H9 (cell line): ENCODE measurements at regions not wholly inside any gene's neighbourhood (a gene's known extent, or its start where the extent isn't known, plus 50 kb on each side); places are given as distances from the start of the nearest gene placed in this dataset.

Experiments used
- DNase-seq: peaks from one replicate; pipeline ENCODE4 v3.0.0-alpha.2; 2017
- H2AFZ ChIP-seq: one replicate; pipeline ENCODE4 v1.6.1; 2013; ENCODE audit warnings: mild to moderate bottlenecking, low read length, control low read depth, moderate library complexity
- H2AK5ac ChIP-seq: 2 replicates; pipeline ENCODE4 v1.6.1; 2013; ENCODE audit warnings: low read length, control low read depth, mixed read lengths; ENCODE audit not compliant: insufficient read length
- H2BK120ac ChIP-seq: one replicate; pipeline ENCODE4 v1.6.1; 2013; ENCODE audit warnings: low read depth, mild to moderate bottlenecking, low read length, control low read depth, inconsistent platforms; ENCODE audit not compliant: poor library complexity, severe bottlenecking
- H2BK12ac ChIP-seq: 2 replicates; pipeline ENCODE4 v1.6.1; 2013; ENCODE audit warnings: low read length, control low read depth, mixed read lengths, low read depth; ENCODE audit not compliant: insufficient read length
- H2BK15ac ChIP-seq: 2 replicates; pipeline ENCODE4 v1.6.1; 2013; ENCODE audit warnings: low read depth, low read length, control low read depth
- H2BK20ac ChIP-seq: one replicate; pipeline ENCODE4 v1.6.1; 2013; ENCODE audit warnings: low read depth, mild to moderate bottlenecking, low read length, control low read depth, inconsistent platforms; ENCODE audit not compliant: poor library complexity, severe bottlenecking
- H2BK5ac ChIP-seq: 2 replicates; pipeline ENCODE4 v1.6.1; 2013; ENCODE audit warnings: low read length, control low read depth, mixed read lengths; ENCODE audit not compliant: insufficient read length
- H3K14ac ChIP-seq: 2 replicates; pipeline ENCODE4 v1.6.1; 2013; ENCODE audit warnings: low read length, control low read depth; ENCODE audit not compliant: insufficient read depth
- H3K18ac ChIP-seq: 2 replicates; pipeline ENCODE4 v1.6.1; 2013; ENCODE audit warnings: low read depth, mild to moderate bottlenecking, mixed read lengths, low read length, control low read depth; ENCODE audit not compliant: insufficient read length
- H3K23ac ChIP-seq: 2 replicates; pipeline ENCODE4 v1.6.1; 2013; ENCODE audit warnings: low read length, control low read depth, mixed read lengths, low read depth; ENCODE audit not compliant: insufficient read length
- H3K23me2 ChIP-seq: 2 replicates; pipeline ENCODE4 v1.6.1; 2013; ENCODE audit warnings: low read depth, mild to moderate bottlenecking, mixed read lengths, low read length, control low read depth; ENCODE audit not compliant: insufficient read length, poor library complexity, severe bottlenecking
- H3K27ac ChIP-seq: 2 replicates; pipeline ENCODE4 v1.5.1; 2013; ENCODE audit warnings: low read length, control low read depth, mixed read lengths, low read depth; ENCODE audit not compliant: insufficient read length
- H3K27me3 ChIP-seq: 2 replicates; pipeline ENCODE4 v1.6.1; 2013; ENCODE audit warnings: low read length, control low read depth, inconsistent platforms; ENCODE audit not compliant: insufficient read depth
- H3K4ac ChIP-seq: 2 replicates; pipeline ENCODE4 v1.6.1; 2013; ENCODE audit warnings: low read depth, mild to moderate bottlenecking, control low read depth, inconsistent platforms, low read length, moderate library complexity
- H3K4me1 ChIP-seq: 2 replicates; pipeline ENCODE4 v1.6.1; 2013; ENCODE audit warnings: low read length, control low read depth, inconsistent platforms; ENCODE audit not compliant: insufficient read depth
- H3K4me2 ChIP-seq: 2 replicates; pipeline ENCODE4 v1.6.1; 2013; ENCODE audit warnings: low read length, control low read depth, mixed read lengths; ENCODE audit not compliant: insufficient read length, insufficient read depth
- H3K56ac ChIP-seq: 2 replicates; pipeline ENCODE4 v1.6.1; 2013; ENCODE audit warnings: low read depth, mild to moderate bottlenecking, mixed read lengths, low read length, control low read depth; ENCODE audit not compliant: insufficient read length
- H3K79me1 ChIP-seq: 2 replicates; pipeline ENCODE4 v1.6.1; 2013; ENCODE audit warnings: low read depth, mild to moderate bottlenecking, moderate library complexity, low read length, control low read depth, inconsistent platforms; ENCODE audit not compliant: insufficient read depth, poor library complexity, severe bottlenecking
- H3K79me2 ChIP-seq: 2 replicates; pipeline ENCODE4 v1.6.1; 2013; ENCODE audit warnings: low read length, control low read depth, inconsistent platforms; ENCODE audit not compliant: insufficient read depth
- H3K9ac ChIP-seq: 2 replicates; pipeline ENCODE4 v1.6.1; 2013; ENCODE audit warnings: low read length, control low read depth, mixed read lengths; ENCODE audit not compliant: insufficient read length; ENCODE audit errors: extremely low read depth
- H3K9me3 ChIP-seq: one replicate; pipeline ENCODE4 v1.6.1; 2013; ENCODE audit warnings: low read depth, low read length, inconsistent platforms; ENCODE audit not compliant: control insufficient read depth
- H3T11ph ChIP-seq: one replicate; pipeline ENCODE4 v1.6.1; 2013; ENCODE audit warnings: mild to moderate bottlenecking, low read length, control low read depth, inconsistent platforms
- H4K20me1 ChIP-seq: one replicate; pipeline ENCODE4 v1.6.1; 2013; ENCODE audit not compliant: control insufficient read depth, insufficient read length, insufficient read depth
- H4K5ac ChIP-seq: 2 replicates; pipeline ENCODE4 v1.6.1; 2013; ENCODE audit warnings: low read depth, mild to moderate bottlenecking, mixed read lengths, low read length, control low read depth; ENCODE audit not compliant: insufficient read length
- H4K8ac ChIP-seq: replicated peaks from 2 replicates; pipeline ENCODE4 v1.6.1; 2013; ENCODE audit warnings: low read length, control low read depth, mixed read lengths, low read depth; ENCODE audit not compliant: insufficient read length
- H4K91ac ChIP-seq: 2 replicates; pipeline ENCODE4 v1.6.1; 2013; ENCODE audit warnings: low read depth, mild to moderate bottlenecking, moderate library complexity, mixed read lengths, low read length, control low read depth; ENCODE audit not compliant: insufficient read length
- H3K27ac Mint-ChIP-seq, 3 experiments: 2 replicates in 2 of 3; 3 replicates in 1 of 3; pipeline ENCODE4 v1.8.0; 2020 to 2021; ENCODE audit warnings: mixed read lengths in 3 of 3, mild to moderate bottlenecking in 1 of 3, moderate library complexity in 1 of 3
- H3K27me3 Mint-ChIP-seq: 2 replicates; pipeline ENCODE4 v1.8.0; 2021; ENCODE audit warnings: low read depth, mild to moderate bottlenecking, moderate library complexity, mixed read lengths
- H3K36me3 Mint-ChIP-seq, 3 experiments: 2 replicates in 2 of 3; 3 replicates in 1 of 3; pipeline ENCODE4 v1.8.0; 2020 to 2021; ENCODE audit warnings: low read depth in 3 of 3, mixed read lengths in 3 of 3; ENCODE audit not compliant: insufficient read depth in 1 of 3
- H3K4me1 Mint-ChIP-seq, 2 experiments: 2 replicates each; pipeline ENCODE4 v1.8.0; 2020; ENCODE audit warnings: mixed read lengths in 2 of 2
- H3K4me3 Mint-ChIP-seq, 2 experiments: 2 replicates in 1 of 2; 3 replicates in 1 of 2; pipeline ENCODE4 v1.8.0; 2020 to 2021; ENCODE audit warnings: mild to moderate bottlenecking in 2 of 2, mixed read lengths in 2 of 2, moderate library complexity in 1 of 2
- H3K9me3 Mint-ChIP-seq, 2 experiments: 2 replicates in 1 of 2; 3 replicates in 1 of 2; pipeline ENCODE4 v1.8.0; 2020; ENCODE audit warnings: mild to moderate bottlenecking in 2 of 2, mixed read lengths in 2 of 2, moderate library complexity in 1 of 2
- CTCF ChIP-seq: fragments of 200-600 bp; sonication (generic); conservative IDR thresholded peaks from 3 replicates; pipeline ENCODE4 v1.8.0; 2021; ENCODE audit warnings: antibody characterized with exemption, mild to moderate bottlenecking

- Histone ChIP-seq H3K27ac (no peak overlapping the region), H2BK12ac (no peak overlapping the region), H3K4me1 (0 out of 2 replicates have a peak, but pooled peaks cover 2% of the 10 kb centered on the region), H2AFZ (no peak overlapping the region), H3K14ac (no peak overlapping the region), H3K23ac (no peak overlapping the region), H4K5ac (no peak overlapping the region), H3K27me3 (no peaks in the 10 kb centered on the region), H2BK15ac (no peak overlapping the region), H3T11ph (no peak overlapping the region), H2BK5ac (no peak overlapping the region), H3K18ac (no peak overlapping the region), H2BK20ac (no peak overlapping the region), H4K91ac (no peak overlapping the region), H3K9ac (no peak overlapping the region), H2BK120ac (no peak overlapping the region), H3K9me3 (no peaks in the 10 kb centered on the region), H2AK5ac (no peak overlapping the region), H3K56ac (no peak overlapping the region), H4K20me1 (no peaks in the 10 kb centered on the region), H4K8ac (no peak overlapping the region), H3K79me2 (no peaks in the 10 kb centered on the region), H3K4me2 (no peak overlapping the region), H3K4ac (no peak overlapping the region), H3K79me1 (no peaks in the 10 kb centered on the region), H3K23me2 (no peaks in the 10 kb centered on the region)
- no peak overlapping the region for H3K27ac Mint-ChIP-seq
- DNase-seq = no peak
- H3K4me1 Mint-ChIP-seq = peaks cover 25 to 28% of the 10 kb centered on the region in 2 experiments
- no peak for TF ChIP-seq CTCF
- H3K4me3 Mint-ChIP-seq = no peak overlapping the region
- H3K27me3 Mint-ChIP-seq = peaks cover 42% of the 10 kb centered on the region
- H3K36me3 Mint-ChIP-seq = peaks cover under 1 to 6% (median 4%) of the 10 kb centered on the region in 3 experiments; a peak in 4 of 7 replicates
- H3K9me3 Mint-ChIP-seq = peaks cover 6 to 7% of the 10 kb centered on the region in 2 experiments; a peak in 4 of 5 replicates
These were observed 172.8 kb upstream of the PLSCR5 start for GRCh38 chr3:146777941-146778340.
